DOHH2 (cell line): ENCODE measurements at regions not wholly inside any gene's neighbourhood (a gene's known extent, or its start where the extent isn't known, plus 50 kb on each side); places are given as distances from the start of the nearest gene placed in this dataset.

Experiments
- H3F3A ChIP-seq: fragments of 200-600 bp; sonication (generic), shearing (Covaris generic); 2 replicates; pipeline ENCODE4 v1.6.0; 2016; ENCODE audit warnings: antibody characterized with exemption, mild to moderate bottlenecking; ENCODE audit not compliant: control insufficient read depth, insufficient read depth
- H3K27ac ChIP-seq: fragments of 200-600 bp; sonication (generic); 2 replicates; pipeline ENCODE4 v1.5.1; 2014; ENCODE audit warnings: low read depth, mild to moderate bottlenecking, low read length, moderate library complexity
- H3K27me3 ChIP-seq: fragments of 200-600 bp; sonication (generic); 2 replicates; pipeline ENCODE4 v1.6.1; 2014; ENCODE audit warnings: mild to moderate bottlenecking, low read length, mixed read lengths; ENCODE audit not compliant: control insufficient read depth
- H3K36me3 ChIP-seq: fragments of 200-600 bp; sonication (generic); 2 replicates; pipeline ENCODE4 v1.6.1; 2014; ENCODE audit warnings: mild to moderate bottlenecking, low read length, moderate library complexity, mixed read lengths; ENCODE audit not compliant: control insufficient read depth
- H3K4me1 ChIP-seq: fragments of 200-600 bp; sonication (generic); 2 replicates; pipeline ENCODE4 v1.6.1; 2014; ENCODE audit warnings: mild to moderate bottlenecking, low read length, mixed read lengths; ENCODE audit not compliant: control insufficient read depth
- H3K4me2 ChIP-seq: fragments of 200-600 bp; sonication (generic); 2 replicates; pipeline ENCODE4 v1.6.0; 2014; ENCODE audit warnings: mild to moderate bottlenecking, low read length, moderate library complexity
- H3K4me3 ChIP-seq: fragments of 200-600 bp; sonication (generic); 2 replicates; pipeline ENCODE4 v1.5.1; 2014; ENCODE audit warnings: mild to moderate bottlenecking, low read length, mixed read lengths
- H3K79me2 ChIP-seq: fragments of 200-600 bp; sonication (generic); 2 replicates; pipeline ENCODE4 v1.6.1; 2014; ENCODE audit warnings: mild to moderate bottlenecking, low read length, mixed read lengths; ENCODE audit not compliant: control insufficient read depth
- H3K9me2 ChIP-seq: fragments of 200-600 bp; sonication (generic); replicated peaks from 2 replicates; pipeline ENCODE4 v1.6.1; 2014; ENCODE audit warnings: mild to moderate bottlenecking, low read length, mixed read lengths; ENCODE audit not compliant: control insufficient read depth
- H3K9me3 ChIP-seq: fragments of 200-600 bp; sonication (generic); 2 replicates; pipeline ENCODE4 v1.6.1; 2014; ENCODE audit warnings: antibody characterized with exemption, low read length, mixed read lengths; ENCODE audit not compliant: control insufficient read depth, insufficient read depth
- H4K20me1 ChIP-seq: fragments of 200-600 bp; sonication (generic); 2 replicates; pipeline ENCODE4 v1.6.0; 2014; ENCODE audit warnings: low read depth, mild to moderate bottlenecking, antibody characterized with exemption, low read length, moderate library complexity; ENCODE audit not compliant: control insufficient read depth, insufficient read depth
- CTCF ChIP-seq: fragments of 200-600 bp; sonication (generic); IDR thresholded peaks from one replicate; pipeline ENCODE4 v1.5.1; 2014; ENCODE audit warnings: antibody characterized with exemption, mild to moderate bottlenecking, low read depth, low read length; ENCODE audit not compliant: poor library complexity, severe bottlenecking
- EZH2phosphoT487 ChIP-seq: fragments of 200-600 bp; sonication (generic); IDR thresholded peaks from 2 replicates; pipeline ENCODE4 v1.6.1; 2017; ENCODE audit warnings: borderline replicate concordance, mild to moderate bottlenecking, antibody characterized with exemption, low read length, moderate library complexity, mixed read lengths

GRCh38 chr2:60400462-60401246, 152.8 kb downstream of the BCL11A start:
- Histone ChIP-seq H3K4me1 (peaks cover 23% of the 10 kb centered on the region), H3K9me3 (no peaks in the 10 kb centered on the region), H3K27me3 (no peaks in the 10 kb centered on the region), H3K9me2 (no peaks in the 10 kb centered on the region), H3K79me2 (no peaks in the 10 kb centered on the region), H3K4me2 (peak overlapping the region; percentile 4; the same call in 1 of the 2 replicates), H3K27ac (no peak overlapping the region), H3K4me3 (no peak overlapping the region), H4K20me1 (no peaks in the 10 kb centered on the region), H3F3A (no peaks in the 10 kb centered on the region), H3K36me3 (no peaks in the 10 kb centered on the region)
- TF ChIP-seq EZH2phosphoT487 (no peak), CTCF (no peak)

- no peak overlapping the region for H3K27ac ChIP-seq
- no peaks in the 10 kb centered on the region for H3K9me3 ChIP-seq
- no peak for TF ChIP-seq CTCF
- no peak for TF ChIP-seq EZH2phosphoT487
- H3K79me2 ChIP-seq, result no peaks in the 10 kb centered on the region
- no peak overlapping the region for H3K4me2 ChIP-seq
- H3K9me2 ChIP-seq, result no peaks in the 10 kb centered on the region
- H3K4me3 ChIP-seq, result no peak overlapping the region
- H3K36me3 ChIP-seq, result no peaks in the 10 kb centered on the region
- H4K20me1 ChIP-seq, result no peaks in the 10 kb centered on the region
- no peaks in the 10 kb centered on the region for H3F3A ChIP-seq
- H3K27me3 ChIP-seq, result no peaks in the 10 kb centered on the region
- peaks cover 35% of the 10 kb centered on the region for H3K4me1 ChIP-seq
These were observed 159.0 kb downstream of the BCL11A start for GRCh38 chr2:60394463-60394862.

- Histone ChIP-seq H3F3A (no peaks in the 10 kb centered on the region), H4K20me1 (no peaks in the 10 kb centered on the region), H3K27ac (no peak overlapping the region), H3K4me2 (0 out of 2 replicates have a peak overlapping the region, but pooled peaks have one; percentile 4), H3K9me2 (no peaks in the 10 kb centered on the region), H3K27me3 (no peaks in the 10 kb centered on the region), H3K36me3 (no peaks in the 10 kb centered on the region), H3K4me1 (peaks cover 35% of the 10 kb centered on the region), H3K9me3 (no peaks in the 10 kb centered on the region), H3K79me2 (no peaks in the 10 kb centered on the region), H3K4me3 (no peak overlapping the region)
- TF ChIP-seq EZH2phosphoT487 (no peak), CTCF (no peak)
These were observed 161.6 kb downstream of the BCL11A start for GRCh38 chr2:60391649-60392375.
